Panc1 (cell line): ENCODE measurements at regions not wholly inside any gene's neighbourhood (a gene's known extent, or its start where the extent isn't known, plus 50 kb on each side); places are given as distances from the start of the nearest gene placed in this dataset.

Source experiments
- SIN3A ChIP-seq: IDR thresholded peaks from 2 replicates; pipeline ENCODE4 v1.6.1; 2012; ENCODE audit warnings: low read depth, mild to moderate bottlenecking, low read length, moderate library complexity, borderline replicate concordance; ENCODE audit not compliant: insufficient read depth
- TCF7L2 ChIP-seq: IDR thresholded peaks from 2 replicates; pipeline ENCODE4 v1.6.1; 2011; ENCODE audit warnings: mild to moderate bottlenecking, low read depth, low read length, inconsistent platforms
- TF ChIP-seq, protein P1 (sequence below): fragments of 450-650 bp; IDR thresholded peaks from 2 replicates; pipeline ENCODE4 v1.5.1; 2017; ENCODE audit warnings: mild to moderate bottlenecking

DNA sequence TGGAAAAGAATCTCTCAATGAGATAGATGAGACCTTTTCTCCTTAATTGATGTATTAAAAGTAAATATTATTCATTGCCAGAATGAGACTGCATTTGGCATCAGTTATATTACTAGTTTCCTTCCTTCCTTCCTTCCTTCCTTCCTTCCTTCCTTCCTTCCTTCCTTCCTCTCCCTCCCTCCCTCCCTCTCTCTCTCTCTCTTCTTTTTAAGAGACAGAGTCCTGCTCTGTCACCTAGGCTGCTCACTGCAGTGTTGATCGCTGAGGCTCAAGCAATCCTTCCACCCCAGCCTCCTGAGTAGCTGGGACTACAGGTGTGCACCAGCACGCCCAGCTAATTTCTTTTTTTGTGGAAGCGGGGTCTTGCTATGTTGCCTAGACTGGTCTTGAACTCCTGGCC is 50.4 kb upstream of the ARX start:
- TF ChIP-seq, protein P1, sequence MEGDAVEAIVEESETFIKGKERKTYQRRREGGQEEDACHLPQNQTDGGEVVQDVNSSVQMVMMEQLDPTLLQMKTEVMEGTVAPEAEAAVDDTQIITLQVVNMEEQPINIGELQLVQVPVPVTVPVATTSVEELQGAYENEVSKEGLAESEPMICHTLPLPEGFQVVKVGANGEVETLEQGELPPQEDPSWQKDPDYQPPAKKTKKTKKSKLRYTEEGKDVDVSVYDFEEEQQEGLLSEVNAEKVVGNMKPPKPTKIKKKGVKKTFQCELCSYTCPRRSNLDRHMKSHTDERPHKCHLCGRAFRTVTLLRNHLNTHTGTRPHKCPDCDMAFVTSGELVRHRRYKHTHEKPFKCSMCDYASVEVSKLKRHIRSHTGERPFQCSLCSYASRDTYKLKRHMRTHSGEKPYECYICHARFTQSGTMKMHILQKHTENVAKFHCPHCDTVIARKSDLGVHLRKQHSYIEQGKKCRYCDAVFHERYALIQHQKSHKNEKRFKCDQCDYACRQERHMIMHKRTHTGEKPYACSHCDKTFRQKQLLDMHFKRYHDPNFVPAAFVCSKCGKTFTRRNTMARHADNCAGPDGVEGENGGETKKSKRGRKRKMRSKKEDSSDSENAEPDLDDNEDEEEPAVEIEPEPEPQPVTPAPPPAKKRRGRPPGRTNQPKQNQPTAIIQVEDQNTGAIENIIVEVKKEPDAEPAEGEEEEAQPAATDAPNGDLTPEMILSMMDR, result no peak
- TF ChIP-seq SIN3A (no peak), TCF7L2 (no peak)
